Trophoblast cell (in vitro differentiated cells and primary cell): ENCODE measurements at regions not wholly inside any gene's neighbourhood (a gene's known extent, or its start where the extent isn't known, plus 50 kb on each side); places are given as distances from the start of the nearest gene placed in this dataset.

ENCODE experiments used
- DNase-seq, 2 donors: peaks; one replicate each; pipeline ENCODE4 v3.0.0-alpha.2; 2016
- H2AFZ ChIP-seq: 2 replicates; pipeline ENCODE4 v1.6.1; 2013; ENCODE audit warnings: low read length, moderate library complexity, mild to moderate bottlenecking; ENCODE audit not compliant: insufficient read depth, poor library complexity
- H2AK5ac ChIP-seq: 2 replicates; pipeline ENCODE4 v1.6.1; 2013; ENCODE audit warnings: mild to moderate bottlenecking, low read length
- H2BK120ac ChIP-seq: 2 replicates; pipeline ENCODE4 v1.6.1; 2013; ENCODE audit warnings: low read length, mild to moderate bottlenecking, moderate library complexity; ENCODE audit not compliant: insufficient read depth, poor library complexity
- H2BK12ac ChIP-seq: 2 replicates; pipeline ENCODE4 v1.6.1; 2013; ENCODE audit warnings: mild to moderate bottlenecking, low read length, moderate library complexity
- H2BK5ac ChIP-seq: 2 replicates; pipeline ENCODE4 v1.6.1; 2013; ENCODE audit warnings: low read length, low read depth, moderate library complexity, mild to moderate bottlenecking; ENCODE audit not compliant: poor library complexity
- H3K14ac ChIP-seq: 2 replicates; pipeline ENCODE4 v1.6.1; 2013; ENCODE audit warnings: mild to moderate bottlenecking, low read length
- H3K18ac ChIP-seq: 2 replicates; pipeline ENCODE4 v1.6.1; 2013; ENCODE audit warnings: mild to moderate bottlenecking, low read length
- H3K23ac ChIP-seq: 2 replicates; pipeline ENCODE4 v1.6.1; 2013; ENCODE audit warnings: low read length
- H3K27ac ChIP-seq: 2 replicates; pipeline ENCODE4 v1.5.1; 2013; ENCODE audit warnings: low read depth, mild to moderate bottlenecking, inconsistent platforms, low read length, moderate library complexity
- H3K27me3 ChIP-seq: 2 replicates; pipeline ENCODE4 v1.6.1; 2013; ENCODE audit warnings: inconsistent platforms, mild to moderate bottlenecking, low read length, moderate library complexity; ENCODE audit not compliant: insufficient read depth
- H3K36me3 ChIP-seq, 2 experiments: 1 replicate in 1 of 2; 2 replicates in 1 of 2; pipeline ENCODE4 v1.6.1; 2013; ENCODE audit warnings: low read length in 2 of 2, mild to moderate bottlenecking in 2 of 2, moderate library complexity in 1 of 2; ENCODE audit not compliant: insufficient read depth in 2 of 2, control insufficient read depth in 1 of 2
- H3K4ac ChIP-seq: 2 replicates; pipeline ENCODE4 v1.6.1; 2013; ENCODE audit warnings: low read depth, mild to moderate bottlenecking, low read length, moderate library complexity
- H3K4me1 ChIP-seq, 2 experiments: 1 replicate in 1 of 2; 2 replicates in 1 of 2; pipeline ENCODE4 v1.6.1; 2013; ENCODE audit warnings: low read length in 2 of 2, mild to moderate bottlenecking in 2 of 2, moderate library complexity in 1 of 2; ENCODE audit not compliant: insufficient read depth in 2 of 2, control insufficient read depth in 1 of 2
- H3K4me2 ChIP-seq: 2 replicates; pipeline ENCODE4 v1.6.1; 2013; ENCODE audit warnings: inconsistent platforms, mild to moderate bottlenecking, low read length, moderate library complexity
- H3K4me3 ChIP-seq: 2 replicates; pipeline ENCODE4 v1.5.1; 2013; ENCODE audit warnings: mild to moderate bottlenecking, low read depth, low read length, inconsistent platforms
- H3K79me1 ChIP-seq: one replicate; pipeline ENCODE4 v1.6.1; 2013; ENCODE audit warnings: low read length
- H3K79me2 ChIP-seq: 2 replicates; pipeline ENCODE4 v1.6.1; 2013; ENCODE audit warnings: low read length, mild to moderate bottlenecking; ENCODE audit not compliant: control insufficient read depth, insufficient read depth, poor library complexity
- H3K9ac ChIP-seq: 2 replicates; pipeline ENCODE4 v1.6.1; 2013; ENCODE audit warnings: mild to moderate bottlenecking, low read length
- H3K9me3 ChIP-seq: 2 replicates; pipeline ENCODE4 v1.6.1; 2013; ENCODE audit warnings: low read depth, mild to moderate bottlenecking, control low read depth, inconsistent platforms, low read length; ENCODE audit not compliant: insufficient read depth
- H4K12ac ChIP-seq: 2 replicates; pipeline ENCODE4 v1.6.1; 2013; ENCODE audit warnings: low read depth, mild to moderate bottlenecking, low read length, moderate library complexity
- H4K8ac ChIP-seq: 2 replicates; pipeline ENCODE4 v1.6.1; 2013; ENCODE audit warnings: low read depth, mild to moderate bottlenecking, low read length, moderate library complexity
- H4K91ac ChIP-seq: one replicate; pipeline ENCODE4 v1.6.1; 2013; ENCODE audit warnings: low read depth, mild to moderate bottlenecking, low read length, moderate library complexity
- WGBS: extraction: QIAGEN DNeasy Blood & Tissue Kit; methylation state at CpG from one replicate; pipeline ENCODE4 v1.1.7; 2013; ENCODE audit warnings: missing lambda C conversion rate; ENCODE audit not compliant: insufficient read length, insufficient coverage; ENCODE audit errors: extremely low coverage; 5-methylcytosine and 5-hydroxymethylcytosine counted together

DNA sequence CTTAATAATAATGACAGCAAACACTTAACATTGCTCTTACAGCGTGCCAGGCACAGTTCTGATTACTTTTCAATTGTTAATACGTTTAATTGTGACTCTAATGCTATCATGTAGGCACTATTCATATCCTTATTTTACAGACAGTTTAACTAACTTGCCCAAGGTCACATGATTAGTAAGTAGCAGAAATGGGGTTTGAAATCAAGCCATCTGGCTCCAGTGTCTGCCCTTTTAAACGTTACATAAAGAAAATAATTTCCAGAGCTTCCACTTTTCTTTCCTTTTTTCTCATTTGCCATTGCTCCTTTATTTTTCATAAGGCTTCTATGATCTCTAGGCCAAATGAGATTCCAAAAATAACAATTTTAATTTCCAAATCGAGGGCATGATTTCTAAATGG lies 50.6 kb upstream of the IKZF2 start:
- Histone ChIP-seq H3K18ac (no peak overlapping the region), H4K8ac (no peak overlapping the region), H3K27me3 (no peaks in the 10 kb centered on the region), H2AK5ac (no peak overlapping the region), H3K79me1 (no peaks in the 10 kb centered on the region), H3K9me3 (no peaks in the 10 kb centered on the region), H3K9ac (no peak overlapping the region), H3K4me3 (no peak overlapping the region), H3K36me3 (no peaks in the 10 kb centered on the region), H2AFZ (no peak overlapping the region), H2BK120ac (no peak overlapping the region), H2BK12ac (no peak overlapping the region), H4K91ac (no peak overlapping the region), H3K4me2 (no peak overlapping the region), H4K12ac (no peak overlapping the region), H3K4me1 (no peaks in the 10 kb centered on the region), H3K79me2 (no peaks in the 10 kb centered on the region), H3K4ac (no peak overlapping the region), H3K27ac (no peak overlapping the region), H2BK5ac (no peak overlapping the region), H3K23ac (no peak overlapping the region), H3K14ac (no peak overlapping the region)
- no CpG with 5 or more reads among the region's 4 CpGs for WGBS
- no peak for DNase-seq

DNA sequence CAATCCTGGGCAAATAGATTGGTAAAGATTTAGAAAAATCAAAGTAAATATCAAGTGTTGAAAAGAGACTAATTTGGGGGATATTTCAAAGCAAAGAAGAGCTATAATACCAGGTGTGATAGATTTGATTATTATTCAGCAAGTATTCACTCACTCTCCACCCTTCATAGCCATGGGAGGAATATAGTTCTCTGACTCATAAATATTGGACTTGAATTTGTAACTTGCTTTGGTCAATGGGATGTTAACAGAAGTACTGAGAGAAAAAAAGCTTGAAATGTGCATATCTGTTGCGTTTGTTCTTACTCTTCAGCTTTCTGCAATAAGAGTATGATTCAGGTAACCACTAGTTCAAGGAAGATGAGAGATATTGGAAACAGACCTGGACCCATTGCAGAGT lies 54.5 kb upstream of the IKZF2 start:
- no peak overlapping the region for H3K14ac ChIP-seq
- H3K9me3 ChIP-seq = no peaks in the 10 kb centered on the region
- H4K8ac ChIP-seq = no peak overlapping the region
- no peaks in the 10 kb centered on the region for H3K4me1 ChIP-seq
- no peak overlapping the region for H4K91ac ChIP-seq
- H2BK120ac ChIP-seq = no peak overlapping the region
- DNase-seq = no peak
- H3K23ac ChIP-seq = no peak overlapping the region
- H2BK12ac ChIP-seq = no peak overlapping the region
- no peak overlapping the region for H3K4me2 ChIP-seq
- no peak overlapping the region for H2AFZ ChIP-seq
- H2BK5ac ChIP-seq = no peak overlapping the region
- no CpG with 5 or more reads among the region's 1 CpG for WGBS
- H3K4me3 ChIP-seq = no peak overlapping the region
- H3K18ac ChIP-seq = no peak overlapping the region
- no peaks in the 10 kb centered on the region for H3K27me3 ChIP-seq
- no peak overlapping the region for H3K9ac ChIP-seq
- no peak overlapping the region for H3K27ac ChIP-seq
- H3K4ac ChIP-seq = no peak overlapping the region
- no peaks in the 10 kb centered on the region for H3K79me1 ChIP-seq
- no peak overlapping the region for H2AK5ac ChIP-seq
- H3K36me3 ChIP-seq = no peaks in the 10 kb centered on the region
- H3K79me2 ChIP-seq = no peaks in the 10 kb centered on the region
- H4K12ac ChIP-seq = no peak overlapping the region

DNA sequence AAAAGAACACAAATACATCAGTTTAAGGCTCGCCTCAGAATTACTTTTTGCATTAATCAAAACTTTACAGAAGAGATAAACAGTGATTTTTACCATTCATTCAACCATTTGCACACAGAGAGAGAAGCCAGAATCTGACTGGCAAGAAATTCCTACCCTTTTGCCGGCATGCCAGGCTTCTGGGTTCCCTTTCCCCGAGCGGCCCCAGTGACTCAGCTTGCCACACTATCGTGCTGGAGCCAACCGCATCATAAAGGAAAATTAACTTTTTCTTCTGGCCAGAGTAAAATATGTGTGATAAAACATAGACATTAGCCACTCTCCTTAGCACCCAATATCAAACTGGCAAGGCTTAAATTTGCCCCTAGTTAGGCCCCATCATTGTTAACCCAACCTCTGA lies 61.8 kb upstream of the IKZF2 start:
- no peaks in the 10 kb centered on the region for H3K79me2 ChIP-seq
- no peak overlapping the region for H4K8ac ChIP-seq
- H3K36me3 ChIP-seq = no peaks in the 10 kb centered on the region
- H3K4me2 ChIP-seq = no peak overlapping the region
- no peak overlapping the region for H2AFZ ChIP-seq
- H4K12ac ChIP-seq = no peak overlapping the region
- no peaks in the 10 kb centered on the region for H3K27me3 ChIP-seq
- H2AK5ac ChIP-seq = no peak overlapping the region
- no peaks in the 10 kb centered on the region for H3K9me3 ChIP-seq
- H3K4me1 ChIP-seq = no peaks in the 10 kb centered on the region
- WGBS = no CpG with 5 or more reads among the region's 6 CpGs
- no peak overlapping the region for H3K18ac ChIP-seq
- no peaks in the 10 kb centered on the region for H3K79me1 ChIP-seq
- DNase-seq = no peak
- H3K4ac ChIP-seq = no peak overlapping the region
- H2BK5ac ChIP-seq = no peak overlapping the region
- H3K14ac ChIP-seq = no peak overlapping the region
- no peak overlapping the region for H3K4me3 ChIP-seq
- no peak overlapping the region for H3K23ac ChIP-seq
- H3K9ac ChIP-seq = no peak overlapping the region
- no peak overlapping the region for H2BK12ac ChIP-seq
- H2BK120ac ChIP-seq = no peak overlapping the region
- H4K91ac ChIP-seq = no peak overlapping the region
- no peak overlapping the region for H3K27ac ChIP-seq

DNA sequence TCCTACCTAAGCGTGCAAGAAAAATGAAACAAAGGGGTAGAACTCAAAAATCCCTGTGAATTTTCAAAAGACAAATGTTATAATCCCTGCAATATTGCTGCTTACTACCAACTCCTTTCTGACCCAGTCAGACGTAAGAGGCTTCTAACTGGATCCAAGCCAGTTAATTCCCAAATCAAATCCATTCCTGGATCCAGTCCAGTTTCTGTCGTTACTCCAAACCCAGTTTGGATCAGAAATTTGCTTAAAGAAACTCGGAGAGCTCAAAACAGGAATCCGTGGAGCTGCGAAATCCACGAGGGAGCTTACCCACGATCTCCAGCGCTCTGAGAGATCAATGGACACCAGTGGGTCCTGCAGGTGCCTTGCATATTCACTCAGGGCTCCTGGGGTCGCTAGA lies 62.8 kb upstream of the IKZF2 start:
- no peak for DNase-seq
- Histone ChIP-seq H3K27me3 (no peaks in the 10 kb centered on the region), H3K9me3 (no peaks in the 10 kb centered on the region), H3K4me1 (no peaks in the 10 kb centered on the region), H3K4me2 (no peak overlapping the region), H4K91ac (no peak overlapping the region), H3K9ac (no peak overlapping the region), H4K8ac (no peak overlapping the region), H3K23ac (no peak overlapping the region), H3K4ac (no peak overlapping the region), H2BK120ac (no peak overlapping the region), H2AFZ (no peak overlapping the region), H3K18ac (no peak overlapping the region), H3K4me3 (no peak overlapping the region), H3K79me1 (no peaks in the 10 kb centered on the region), H3K27ac (no peak overlapping the region), H2BK5ac (no peak overlapping the region), H3K14ac (no peak overlapping the region), H3K79me2 (no peaks in the 10 kb centered on the region), H3K36me3 (no peaks in the 10 kb centered on the region), H2BK12ac (no peak overlapping the region), H2AK5ac (no peak overlapping the region), H4K12ac (no peak overlapping the region)
- WGBS = no CpG with 5 or more reads among the region's 10 CpGs
